HG02852 (cell line): ENCODE measurements at regions not wholly inside any gene's neighbourhood (a gene's known extent, or its start where the extent isn't known, plus 50 kb on each side); places are given as distances from the start of the nearest gene placed in this dataset.
"Not testable (repeated sequence)": the region's sequence is repeated elsewhere in the genome, so short reads cannot be mapped to it uniquely, and the experiment has no call there.

Experiments
- ATAC-seq: cut with Tn5 transposase; IDR thresholded peaks from one replicate; pipeline ENCODE4 v1.9.1; 2021; ENCODE audit warnings: mild to moderate bottlenecking, moderate library complexity; ENCODE audit not compliant: unreplicated experiment

GRCh38 chr2:208794288-208794975, 387.8 kb downstream of the PTH2R start:
- ATAC-seq = no peak

GRCh38 chr2:208798698-208799097, 392.1 kb downstream of the PTH2R start:
- ATAC-seq = no peak

GRCh38 chr2:208799397-208799796, 392.8 kb downstream of the PTH2R start:
- no peak for ATAC-seq

GRCh38 chr2:208800887-208801286, 394.3 kb downstream of the PTH2R start:
- ATAC-seq = not testable (repeated sequence)

- ATAC-seq = no peak
Observed at GRCh38 chr2:208807756-208808155, 401.2 kb downstream of the PTH2R start.

- ATAC-seq = not testable (repeated sequence)
Observed at GRCh38 chr2:208811885-208812284, 405.3 kb downstream of the PTH2R start.

GRCh38 chr2:208819190-208819589, 412.6 kb downstream of the PTH2R start:
- no peak for ATAC-seq

- no peak for ATAC-seq
Observed at GRCh38 chr2:208820014-208820688, 413.6 kb downstream of the PTH2R start.

GRCh38 chr2:208827109-208827508, 420.5 kb downstream of the PTH2R start:
- no peak for ATAC-seq

GRCh38 chr2:208827549-208828221, 421.1 kb downstream of the PTH2R start:
- no peak for ATAC-seq

GRCh38 chr2:208830203-208830602, 423.6 kb downstream of the PTH2R start:
- ATAC-seq = no peak

- ATAC-seq = no peak
Observed at GRCh38 chr2:208847651-208848050, 441.1 kb downstream of the PTH2R start.

- no peak for ATAC-seq
Observed at GRCh38 chr2:208854717-208855116, 448.1 kb downstream of the PTH2R start.

GRCh38 chr2:208867374-208867773, 460.8 kb downstream of the PTH2R start:
- ATAC-seq = no peak

- ATAC-seq = no peak
Observed at GRCh38 chr2:208872591-208872990, 466.0 kb downstream of the PTH2R start.

- ATAC-seq = no peak
Observed at GRCh38 chr2:208879666-208880065, 473.1 kb downstream of the PTH2R start.

- no peak for ATAC-seq
Observed at GRCh38 chr2:208880171-208880570, 473.6 kb downstream of the PTH2R start.

GRCh38 chr2:208890486-208890885, 483.9 kb downstream of the PTH2R start:
- ATAC-seq = no peak

- ATAC-seq = no peak
Observed at GRCh38 chr2:208892203-208892602, 485.6 kb downstream of the PTH2R start.

GRCh38 chr2:208906330-208906729, 499.7 kb downstream of the PTH2R start:
- ATAC-seq = no peak

GRCh38 chr2:208915401-208915800, 508.4 kb upstream of the MAP2 start:
- no peak for ATAC-seq

- no peak for ATAC-seq
Observed at GRCh38 chr2:208916881-208917280, 507.0 kb upstream of the MAP2 start.
